ENCODE measurements at regions not wholly inside any gene's neighbourhood (a gene's known extent, or its start where the extent isn't known, plus 50 kb on each side); places are given as distances from the start of the nearest gene placed in this dataset.

DNA sequence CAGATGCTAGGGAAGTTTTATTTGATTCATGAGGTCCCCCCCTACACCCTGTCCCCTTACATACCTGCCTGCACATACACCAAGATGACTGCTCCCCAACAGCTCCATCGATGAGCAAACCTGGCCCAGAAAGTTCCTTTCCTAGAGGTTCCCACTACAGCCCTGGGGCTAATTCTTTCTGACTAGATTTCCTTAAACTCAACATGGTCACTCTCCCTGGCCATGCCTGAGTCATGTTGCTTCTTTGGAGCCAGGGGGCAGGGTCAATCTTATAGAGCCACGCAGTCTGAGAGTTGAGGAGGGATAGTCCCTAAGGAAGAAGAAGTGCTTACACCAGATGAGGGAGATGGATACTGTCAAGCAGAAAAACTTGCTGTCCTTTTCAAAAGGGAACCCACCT, 67.7 kb upstream of the GLI2 start:
- TF ChIP-seq, protein P1, sequence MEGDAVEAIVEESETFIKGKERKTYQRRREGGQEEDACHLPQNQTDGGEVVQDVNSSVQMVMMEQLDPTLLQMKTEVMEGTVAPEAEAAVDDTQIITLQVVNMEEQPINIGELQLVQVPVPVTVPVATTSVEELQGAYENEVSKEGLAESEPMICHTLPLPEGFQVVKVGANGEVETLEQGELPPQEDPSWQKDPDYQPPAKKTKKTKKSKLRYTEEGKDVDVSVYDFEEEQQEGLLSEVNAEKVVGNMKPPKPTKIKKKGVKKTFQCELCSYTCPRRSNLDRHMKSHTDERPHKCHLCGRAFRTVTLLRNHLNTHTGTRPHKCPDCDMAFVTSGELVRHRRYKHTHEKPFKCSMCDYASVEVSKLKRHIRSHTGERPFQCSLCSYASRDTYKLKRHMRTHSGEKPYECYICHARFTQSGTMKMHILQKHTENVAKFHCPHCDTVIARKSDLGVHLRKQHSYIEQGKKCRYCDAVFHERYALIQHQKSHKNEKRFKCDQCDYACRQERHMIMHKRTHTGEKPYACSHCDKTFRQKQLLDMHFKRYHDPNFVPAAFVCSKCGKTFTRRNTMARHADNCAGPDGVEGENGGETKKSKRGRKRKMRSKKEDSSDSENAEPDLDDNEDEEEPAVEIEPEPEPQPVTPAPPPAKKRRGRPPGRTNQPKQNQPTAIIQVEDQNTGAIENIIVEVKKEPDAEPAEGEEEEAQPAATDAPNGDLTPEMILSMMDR (IDR thresholded peaks at IDR 0.05; ENCODE audit: borderline replicate concordance, extremely low read depth, low read length, poor library complexity, severe bottlenecking): no peak
- TF ChIP-seq EZH2 (IDR thresholded peaks at IDR 0.05; ENCODE audit: borderline replicate concordance, low read depth, low read length, severe bottlenecking): no peak
